H9 (cell line): ENCODE measurements at regions not wholly inside any gene's neighbourhood (a gene's known extent, or its start where the extent isn't known, plus 50 kb on each side); places are given as distances from the start of the nearest gene placed in this dataset.

Source experiments
- DNase-seq: peaks from one replicate; pipeline ENCODE4 v3.0.0-alpha.2; 2017
- H2AFZ ChIP-seq: one replicate; pipeline ENCODE4 v1.6.1; 2013; ENCODE audit warnings: mild to moderate bottlenecking, low read length, control low read depth, moderate library complexity
- H2AK5ac ChIP-seq: 2 replicates; pipeline ENCODE4 v1.6.1; 2013; ENCODE audit warnings: low read length, control low read depth, mixed read lengths; ENCODE audit not compliant: insufficient read length
- H2BK120ac ChIP-seq: one replicate; pipeline ENCODE4 v1.6.1; 2013; ENCODE audit warnings: low read depth, mild to moderate bottlenecking, low read length, control low read depth, inconsistent platforms; ENCODE audit not compliant: poor library complexity, severe bottlenecking
- H2BK12ac ChIP-seq: 2 replicates; pipeline ENCODE4 v1.6.1; 2013; ENCODE audit warnings: low read length, control low read depth, mixed read lengths, low read depth; ENCODE audit not compliant: insufficient read length
- H2BK15ac ChIP-seq: 2 replicates; pipeline ENCODE4 v1.6.1; 2013; ENCODE audit warnings: low read depth, low read length, control low read depth
- H2BK20ac ChIP-seq: one replicate; pipeline ENCODE4 v1.6.1; 2013; ENCODE audit warnings: low read depth, mild to moderate bottlenecking, low read length, control low read depth, inconsistent platforms; ENCODE audit not compliant: poor library complexity, severe bottlenecking
- H2BK5ac ChIP-seq: 2 replicates; pipeline ENCODE4 v1.6.1; 2013; ENCODE audit warnings: low read length, control low read depth, mixed read lengths; ENCODE audit not compliant: insufficient read length
- H3K14ac ChIP-seq: 2 replicates; pipeline ENCODE4 v1.6.1; 2013; ENCODE audit warnings: low read length, control low read depth; ENCODE audit not compliant: insufficient read depth
- H3K18ac ChIP-seq: 2 replicates; pipeline ENCODE4 v1.6.1; 2013; ENCODE audit warnings: low read depth, mild to moderate bottlenecking, mixed read lengths, low read length, control low read depth; ENCODE audit not compliant: insufficient read length
- H3K23ac ChIP-seq: 2 replicates; pipeline ENCODE4 v1.6.1; 2013; ENCODE audit warnings: low read length, control low read depth, mixed read lengths, low read depth; ENCODE audit not compliant: insufficient read length
- H3K23me2 ChIP-seq: 2 replicates; pipeline ENCODE4 v1.6.1; 2013; ENCODE audit warnings: low read depth, mild to moderate bottlenecking, mixed read lengths, low read length, control low read depth; ENCODE audit not compliant: insufficient read length, poor library complexity, severe bottlenecking
- H3K27ac ChIP-seq: 2 replicates; pipeline ENCODE4 v1.5.1; 2013; ENCODE audit warnings: low read length, control low read depth, mixed read lengths, low read depth; ENCODE audit not compliant: insufficient read length
- H3K27me3 ChIP-seq: 2 replicates; pipeline ENCODE4 v1.6.1; 2013; ENCODE audit warnings: low read length, control low read depth, inconsistent platforms; ENCODE audit not compliant: insufficient read depth
- H3K4ac ChIP-seq: 2 replicates; pipeline ENCODE4 v1.6.1; 2013; ENCODE audit warnings: low read depth, mild to moderate bottlenecking, control low read depth, inconsistent platforms, low read length, moderate library complexity
- H3K4me1 ChIP-seq: 2 replicates; pipeline ENCODE4 v1.6.1; 2013; ENCODE audit warnings: low read length, control low read depth, inconsistent platforms; ENCODE audit not compliant: insufficient read depth
- H3K4me2 ChIP-seq: 2 replicates; pipeline ENCODE4 v1.6.1; 2013; ENCODE audit warnings: low read length, control low read depth, mixed read lengths; ENCODE audit not compliant: insufficient read length, insufficient read depth
- H3K56ac ChIP-seq: 2 replicates; pipeline ENCODE4 v1.6.1; 2013; ENCODE audit warnings: low read depth, mild to moderate bottlenecking, mixed read lengths, low read length, control low read depth; ENCODE audit not compliant: insufficient read length
- H3K79me1 ChIP-seq: 2 replicates; pipeline ENCODE4 v1.6.1; 2013; ENCODE audit warnings: low read depth, mild to moderate bottlenecking, moderate library complexity, low read length, control low read depth, inconsistent platforms; ENCODE audit not compliant: insufficient read depth, poor library complexity, severe bottlenecking
- H3K79me2 ChIP-seq: 2 replicates; pipeline ENCODE4 v1.6.1; 2013; ENCODE audit warnings: low read length, control low read depth, inconsistent platforms; ENCODE audit not compliant: insufficient read depth
- H3K9ac ChIP-seq: 2 replicates; pipeline ENCODE4 v1.6.1; 2013; ENCODE audit warnings: low read length, control low read depth, mixed read lengths; ENCODE audit not compliant: insufficient read length; ENCODE audit errors: extremely low read depth
- H3K9me3 ChIP-seq: one replicate; pipeline ENCODE4 v1.6.1; 2013; ENCODE audit warnings: low read depth, low read length, inconsistent platforms; ENCODE audit not compliant: control insufficient read depth
- H3T11ph ChIP-seq: one replicate; pipeline ENCODE4 v1.6.1; 2013; ENCODE audit warnings: mild to moderate bottlenecking, low read length, control low read depth, inconsistent platforms
- H4K20me1 ChIP-seq: one replicate; pipeline ENCODE4 v1.6.1; 2013; ENCODE audit not compliant: control insufficient read depth, insufficient read length, insufficient read depth
- H4K5ac ChIP-seq: 2 replicates; pipeline ENCODE4 v1.6.1; 2013; ENCODE audit warnings: low read depth, mild to moderate bottlenecking, mixed read lengths, low read length, control low read depth; ENCODE audit not compliant: insufficient read length
- H4K8ac ChIP-seq: replicated peaks from 2 replicates; pipeline ENCODE4 v1.6.1; 2013; ENCODE audit warnings: low read length, control low read depth, mixed read lengths, low read depth; ENCODE audit not compliant: insufficient read length
- H4K91ac ChIP-seq: 2 replicates; pipeline ENCODE4 v1.6.1; 2013; ENCODE audit warnings: low read depth, mild to moderate bottlenecking, moderate library complexity, mixed read lengths, low read length, control low read depth; ENCODE audit not compliant: insufficient read length
- H3K27ac Mint-ChIP-seq, 3 experiments: 2 replicates in 2 of 3; 3 replicates in 1 of 3; pipeline ENCODE4 v1.8.0; 2020 to 2021; ENCODE audit warnings: mixed read lengths in 3 of 3, mild to moderate bottlenecking in 1 of 3, moderate library complexity in 1 of 3
- H3K27me3 Mint-ChIP-seq: 2 replicates; pipeline ENCODE4 v1.8.0; 2021; ENCODE audit warnings: low read depth, mild to moderate bottlenecking, moderate library complexity, mixed read lengths
- H3K36me3 Mint-ChIP-seq, 3 experiments: 2 replicates in 2 of 3; 3 replicates in 1 of 3; pipeline ENCODE4 v1.8.0; 2020 to 2021; ENCODE audit warnings: low read depth in 3 of 3, mixed read lengths in 3 of 3; ENCODE audit not compliant: insufficient read depth in 1 of 3
- H3K4me1 Mint-ChIP-seq, 2 experiments: 2 replicates each; pipeline ENCODE4 v1.8.0; 2020; ENCODE audit warnings: mixed read lengths in 2 of 2
- H3K4me3 Mint-ChIP-seq, 2 experiments: 2 replicates in 1 of 2; 3 replicates in 1 of 2; pipeline ENCODE4 v1.8.0; 2020 to 2021; ENCODE audit warnings: mild to moderate bottlenecking in 2 of 2, mixed read lengths in 2 of 2, moderate library complexity in 1 of 2
- H3K9me3 Mint-ChIP-seq, 2 experiments: 2 replicates in 1 of 2; 3 replicates in 1 of 2; pipeline ENCODE4 v1.8.0; 2020; ENCODE audit warnings: mild to moderate bottlenecking in 2 of 2, mixed read lengths in 2 of 2, moderate library complexity in 1 of 2
- WGBS: extraction: QIAGEN DNeasy Blood & Tissue Kit; methylation state at CpG from one replicate; pipeline ENCODE4 v1.1.7; 2013; ENCODE audit warnings: missing lambda C conversion rate, low lambda C conversion rate, mixed read lengths; ENCODE audit not compliant: insufficient read length; ENCODE audit errors: extremely low coverage; 5-methylcytosine and 5-hydroxymethylcytosine counted together
- TF ChIP-seq, protein P1 (sequence below): fragments of 200-600 bp; sonication (generic); conservative IDR thresholded peaks from 3 replicates; pipeline ENCODE4 v1.8.0; 2021; ENCODE audit warnings: antibody characterized with exemption, mild to moderate bottlenecking

- no peak overlapping the region for H2BK20ac ChIP-seq
- no peak for DNase-seq
- H3K79me2 ChIP-seq = no peaks in the 10 kb centered on the region
- no peak overlapping the region for H3K27ac ChIP-seq
- no peak overlapping the region for H3K14ac ChIP-seq
- no peak overlapping the region for H3K18ac ChIP-seq
- no peaks in the 10 kb centered on the region for H3K79me1 ChIP-seq
- Mint-ChIP-seq H3K4me3 (no peak overlapping the region), H3K36me3 (no peaks in the 10 kb centered on the region; a peak in 2 of 7 replicates), H3K9me3 (peaks cover 9 to 11% of the 10 kb centered on the region in 2 experiments; a peak in 4 of 5 replicates), H3K4me1 (no peaks in the 10 kb centered on the region), H3K27me3 (peaks cover 1% of the 10 kb centered on the region; the same call in 1 of the 2 replicates), H3K27ac (no peak overlapping the region)
- H2BK15ac ChIP-seq = no peak overlapping the region
- H2BK12ac ChIP-seq = no peak overlapping the region
- no peak overlapping the region for H3T11ph ChIP-seq
- no peak overlapping the region for H2AFZ ChIP-seq
- H2BK120ac ChIP-seq = no peak overlapping the region
- no peak overlapping the region for H4K8ac ChIP-seq
- no peaks in the 10 kb centered on the region for H3K23me2 ChIP-seq
- no peak overlapping the region for H3K4me2 ChIP-seq
- no CpG with 5 or more reads among the region's 4 CpGs for WGBS
- no peak overlapping the region for H3K9ac ChIP-seq
- H3K9me3 ChIP-seq = no peaks in the 10 kb centered on the region
- no peaks in the 10 kb centered on the region for H4K20me1 ChIP-seq
- no peak overlapping the region for H4K5ac ChIP-seq
- H2AK5ac ChIP-seq = no peak overlapping the region
- no peak overlapping the region for H3K23ac ChIP-seq
- H3K4ac ChIP-seq = no peak overlapping the region
- TF ChIP-seq, protein P1, sequence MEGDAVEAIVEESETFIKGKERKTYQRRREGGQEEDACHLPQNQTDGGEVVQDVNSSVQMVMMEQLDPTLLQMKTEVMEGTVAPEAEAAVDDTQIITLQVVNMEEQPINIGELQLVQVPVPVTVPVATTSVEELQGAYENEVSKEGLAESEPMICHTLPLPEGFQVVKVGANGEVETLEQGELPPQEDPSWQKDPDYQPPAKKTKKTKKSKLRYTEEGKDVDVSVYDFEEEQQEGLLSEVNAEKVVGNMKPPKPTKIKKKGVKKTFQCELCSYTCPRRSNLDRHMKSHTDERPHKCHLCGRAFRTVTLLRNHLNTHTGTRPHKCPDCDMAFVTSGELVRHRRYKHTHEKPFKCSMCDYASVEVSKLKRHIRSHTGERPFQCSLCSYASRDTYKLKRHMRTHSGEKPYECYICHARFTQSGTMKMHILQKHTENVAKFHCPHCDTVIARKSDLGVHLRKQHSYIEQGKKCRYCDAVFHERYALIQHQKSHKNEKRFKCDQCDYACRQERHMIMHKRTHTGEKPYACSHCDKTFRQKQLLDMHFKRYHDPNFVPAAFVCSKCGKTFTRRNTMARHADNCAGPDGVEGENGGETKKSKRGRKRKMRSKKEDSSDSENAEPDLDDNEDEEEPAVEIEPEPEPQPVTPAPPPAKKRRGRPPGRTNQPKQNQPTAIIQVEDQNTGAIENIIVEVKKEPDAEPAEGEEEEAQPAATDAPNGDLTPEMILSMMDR = no peak
- H3K56ac ChIP-seq = no peak overlapping the region
- H3K4me1 ChIP-seq = no peaks in the 10 kb centered on the region
- H2BK5ac ChIP-seq = no peak overlapping the region
- H3K27me3 ChIP-seq = no peaks in the 10 kb centered on the region
- no peak overlapping the region for H4K91ac ChIP-seq
These were observed 821.1 kb upstream of the FOXG1 start for GRCh38 chr14:27945512-27945911.
